VCaP (cell line): ENCODE measurements at regions not wholly inside any gene's neighbourhood (a gene's known extent, or its start where the extent isn't known, plus 50 kb on each side); places are given as distances from the start of the nearest gene placed in this dataset.

ENCODE experiments used
- H3K27ac ChIP-seq: fragments of 450-650 bp; 2 replicates; pipeline ENCODE4 v1.5.1; 2017
- TF ChIP-seq, protein P1 (sequence below): fragments of 450-650 bp; conservative IDR thresholded peaks from 2 replicates; pipeline ENCODE4 v1.5.1; 2017; ENCODE audit warnings: mild to moderate bottlenecking, moderate library complexity

DNA sequence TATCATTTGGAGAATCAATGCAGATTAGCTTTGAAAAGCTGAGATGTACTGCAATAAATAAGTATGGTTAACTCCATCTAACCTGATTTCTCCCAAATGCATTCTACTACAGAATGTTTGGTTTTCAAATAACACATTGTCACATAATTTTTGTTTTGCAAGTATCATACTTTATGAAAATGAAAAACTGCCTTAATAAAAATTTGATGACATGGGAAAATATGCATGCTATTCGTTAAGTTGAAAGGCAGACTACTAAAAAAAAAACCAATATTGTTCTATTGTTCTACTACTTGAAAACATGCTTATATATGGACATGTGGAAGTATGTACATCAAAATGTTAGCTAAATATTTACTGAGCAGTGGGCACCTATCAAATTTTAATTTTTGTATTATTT, 668.9 kb downstream of the HTR1A start:
- H3K27ac ChIP-seq, result no peak overlapping the region
- TF ChIP-seq, protein P1, sequence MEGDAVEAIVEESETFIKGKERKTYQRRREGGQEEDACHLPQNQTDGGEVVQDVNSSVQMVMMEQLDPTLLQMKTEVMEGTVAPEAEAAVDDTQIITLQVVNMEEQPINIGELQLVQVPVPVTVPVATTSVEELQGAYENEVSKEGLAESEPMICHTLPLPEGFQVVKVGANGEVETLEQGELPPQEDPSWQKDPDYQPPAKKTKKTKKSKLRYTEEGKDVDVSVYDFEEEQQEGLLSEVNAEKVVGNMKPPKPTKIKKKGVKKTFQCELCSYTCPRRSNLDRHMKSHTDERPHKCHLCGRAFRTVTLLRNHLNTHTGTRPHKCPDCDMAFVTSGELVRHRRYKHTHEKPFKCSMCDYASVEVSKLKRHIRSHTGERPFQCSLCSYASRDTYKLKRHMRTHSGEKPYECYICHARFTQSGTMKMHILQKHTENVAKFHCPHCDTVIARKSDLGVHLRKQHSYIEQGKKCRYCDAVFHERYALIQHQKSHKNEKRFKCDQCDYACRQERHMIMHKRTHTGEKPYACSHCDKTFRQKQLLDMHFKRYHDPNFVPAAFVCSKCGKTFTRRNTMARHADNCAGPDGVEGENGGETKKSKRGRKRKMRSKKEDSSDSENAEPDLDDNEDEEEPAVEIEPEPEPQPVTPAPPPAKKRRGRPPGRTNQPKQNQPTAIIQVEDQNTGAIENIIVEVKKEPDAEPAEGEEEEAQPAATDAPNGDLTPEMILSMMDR, result no peak

DNA sequence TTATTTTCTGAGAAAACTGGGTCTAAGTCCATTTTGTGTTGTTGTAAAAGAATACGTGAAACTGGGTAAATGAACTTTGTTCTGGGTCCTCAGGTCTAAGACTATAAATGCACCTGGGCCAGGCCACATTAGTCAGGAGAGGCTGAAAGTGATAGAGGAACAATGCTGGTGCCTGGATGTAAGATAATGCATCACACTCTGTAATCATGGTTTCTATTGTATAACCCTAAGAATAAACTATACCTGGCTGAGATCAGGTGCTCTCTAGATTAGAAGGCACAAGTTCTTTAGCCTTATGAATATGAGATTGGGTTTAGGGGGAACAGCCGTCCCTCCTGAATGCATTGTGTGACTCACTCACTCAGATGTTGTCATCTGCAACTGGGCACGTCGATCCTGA, 675.5 kb downstream of the HTR1A start:
- TF ChIP-seq, protein P1, result no peak
- H3K27ac ChIP-seq, result no peak overlapping the region

DNA sequence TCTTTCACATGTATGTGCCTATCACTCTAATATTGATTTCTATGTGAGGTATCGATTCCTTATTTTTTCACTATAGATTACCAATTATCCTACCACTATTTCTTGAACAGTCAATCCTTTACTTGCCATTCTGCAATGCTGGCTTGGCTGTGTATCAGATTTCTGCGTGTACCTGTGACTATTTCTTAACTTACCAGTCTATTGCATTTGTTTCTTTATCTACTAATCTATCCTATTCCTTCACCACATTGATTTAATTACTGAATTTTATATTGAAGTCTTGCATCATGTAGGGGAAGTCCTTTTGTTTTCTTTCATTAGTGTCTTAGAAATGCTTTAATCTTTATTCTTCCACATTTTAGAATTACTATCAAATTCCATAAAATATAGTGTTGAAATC, 684.8 kb downstream of the LRRC70 start:
- TF ChIP-seq, protein P1, result no peak
- H3K27ac ChIP-seq, result no peak overlapping the region

DNA sequence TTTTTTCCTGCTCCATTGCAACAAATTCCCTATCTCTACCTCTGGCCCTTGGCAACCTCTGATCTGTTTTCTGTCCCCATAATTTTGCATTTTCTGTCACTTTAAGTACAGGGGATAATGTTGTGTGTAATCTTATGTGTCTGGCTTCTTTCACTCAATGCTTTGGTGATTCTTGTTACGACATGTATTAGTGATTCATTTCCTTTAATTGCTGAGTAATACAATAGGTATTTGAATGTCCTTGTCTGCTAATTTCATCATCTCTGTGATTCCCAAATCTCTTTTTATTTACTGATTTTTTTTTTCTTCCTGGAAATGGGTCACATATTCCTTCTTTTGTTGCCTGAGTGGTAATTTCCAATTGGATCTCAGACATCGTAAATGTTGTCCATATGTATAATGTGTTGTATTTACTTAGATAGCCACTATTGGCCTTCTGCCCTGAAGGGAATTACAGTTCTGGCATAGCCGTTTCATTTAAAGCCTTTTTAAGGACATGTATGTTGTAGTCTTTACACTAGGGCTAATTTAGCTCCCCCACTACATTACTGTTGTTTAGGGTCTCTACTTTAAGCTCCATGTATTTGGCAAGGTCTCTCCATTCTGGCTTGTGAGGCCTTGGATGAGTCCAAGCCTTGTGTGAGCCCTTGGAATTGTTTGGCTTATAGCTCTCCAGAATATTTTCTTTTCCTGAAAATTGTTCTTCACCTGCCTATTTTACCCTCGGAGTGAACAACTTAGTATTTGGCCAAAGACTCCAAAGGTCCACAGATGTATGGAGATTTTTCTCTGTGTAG, 683.8 kb downstream of the LRRC70 start:
- TF ChIP-seq, protein P1, result no peak
- H3K27ac ChIP-seq, result no peak overlapping the region

DNA sequence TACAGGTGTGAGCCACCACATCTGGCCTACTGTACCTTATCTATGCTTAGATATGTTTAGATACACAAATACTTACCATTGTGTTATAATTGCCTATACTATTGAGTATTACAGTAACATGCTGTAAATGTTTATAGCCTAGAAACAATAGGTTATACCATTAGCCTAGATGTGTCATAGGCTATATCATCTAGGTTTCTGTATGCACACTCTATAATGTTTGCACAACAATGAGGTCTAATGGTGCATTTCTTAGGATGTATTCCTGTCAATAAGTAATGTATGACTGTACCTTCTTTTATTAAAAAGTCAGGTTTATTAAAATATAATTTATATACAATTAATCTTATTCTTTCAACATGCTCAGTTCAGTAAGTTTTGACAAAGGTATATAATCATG, 683.1 kb downstream of the LRRC70 start:
- TF ChIP-seq, protein P1, result no peak
- no peak overlapping the region for H3K27ac ChIP-seq

DNA sequence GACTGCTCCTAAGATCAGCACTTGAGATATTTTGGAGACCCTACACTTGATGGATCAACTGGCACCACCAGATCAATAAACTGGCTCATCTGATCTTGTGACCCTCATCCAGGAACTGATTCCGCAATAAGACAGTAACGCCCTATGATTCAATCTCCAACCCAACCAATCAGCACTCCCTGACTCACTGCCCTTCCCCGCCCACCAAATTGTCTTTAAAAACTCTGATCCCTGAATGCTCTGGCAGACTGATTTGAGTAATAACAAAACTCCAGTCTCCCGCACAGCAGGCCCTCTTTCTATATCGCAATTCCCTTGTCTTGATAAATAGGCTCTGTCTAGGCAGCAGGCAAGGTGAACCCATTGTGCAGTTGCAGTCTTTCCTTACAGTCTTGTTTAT, 677.0 kb downstream of the LRRC70 start:
- TF ChIP-seq, protein P1, result no peak
- no peak overlapping the region for H3K27ac ChIP-seq

DNA sequence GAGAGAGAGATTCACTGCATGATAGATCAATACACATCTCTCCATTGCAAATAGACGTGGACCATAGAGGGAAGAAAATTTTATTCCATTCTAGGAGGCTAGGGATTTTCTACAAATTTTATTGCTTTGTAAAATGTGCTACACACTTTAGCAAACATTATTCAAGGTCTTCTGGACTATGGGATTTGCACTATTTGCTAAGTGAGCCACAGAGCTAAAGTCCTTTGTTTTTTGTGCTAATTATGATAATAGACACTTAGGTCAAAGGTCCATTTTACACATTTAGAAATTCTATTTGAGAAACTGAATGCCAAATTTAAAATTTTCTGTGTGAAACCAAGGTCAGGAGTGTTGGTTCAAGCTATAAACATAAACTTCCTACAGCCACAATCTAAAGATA, 672.3 kb downstream of the LRRC70 start:
- TF ChIP-seq, protein P1, result no peak
- H3K27ac ChIP-seq, result no peak overlapping the region
